ACHN (cell line): ENCODE measurements at regions not wholly inside any gene's neighbourhood (a gene's known extent, or its start where the extent isn't known, plus 50 kb on each side); places are given as distances from the start of the nearest gene placed in this dataset.
"Not testable (repeated sequence)": the region's sequence is repeated elsewhere in the genome, so short reads cannot be mapped to it uniquely, and the experiment has no call there.

ENCODE experiments used
- DNase-seq: peaks from one replicate; pipeline ENCODE4 v3.0.0-alpha.2; 2015
- in situ Hi-C: cut with HindIII; loops from 2 replicates; pipeline ENCODE4 v1.10.0; 2017; ENCODE audit warnings: low sequenced_read_pairs, low pct_ligation_motif_present, low pct_unique_long_range_greater_than_20kb

DNA sequence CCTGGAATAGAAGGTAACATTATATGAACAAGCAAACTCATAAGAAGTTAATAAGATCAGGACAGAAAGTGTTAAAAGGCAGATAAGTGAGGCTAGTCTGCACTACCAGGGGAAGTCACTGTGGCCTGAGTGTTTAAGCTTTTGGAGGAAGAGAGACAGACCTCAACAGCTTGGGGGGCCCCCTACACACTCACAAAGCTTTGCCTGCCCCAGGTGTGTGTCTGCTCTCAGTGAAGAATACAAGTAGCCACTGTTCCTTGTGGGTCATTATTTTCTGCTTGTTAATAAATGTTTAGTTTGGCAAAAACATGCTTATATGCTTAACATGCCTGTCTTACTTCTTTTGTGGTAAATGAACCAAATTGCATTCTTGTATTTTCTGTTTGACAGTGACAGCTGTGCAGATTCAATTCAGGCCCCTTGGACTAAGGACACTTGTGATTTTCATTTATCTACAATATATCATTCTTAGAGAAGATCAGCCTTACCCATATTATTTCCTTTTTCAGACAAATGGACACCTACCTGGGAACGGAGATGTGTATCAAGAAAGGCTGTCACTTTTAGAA lies 50.7 kb upstream of the C12orf71 start:
- no peak for DNase-seq
- in situ Hi-C loops = no loop called here

DNA sequence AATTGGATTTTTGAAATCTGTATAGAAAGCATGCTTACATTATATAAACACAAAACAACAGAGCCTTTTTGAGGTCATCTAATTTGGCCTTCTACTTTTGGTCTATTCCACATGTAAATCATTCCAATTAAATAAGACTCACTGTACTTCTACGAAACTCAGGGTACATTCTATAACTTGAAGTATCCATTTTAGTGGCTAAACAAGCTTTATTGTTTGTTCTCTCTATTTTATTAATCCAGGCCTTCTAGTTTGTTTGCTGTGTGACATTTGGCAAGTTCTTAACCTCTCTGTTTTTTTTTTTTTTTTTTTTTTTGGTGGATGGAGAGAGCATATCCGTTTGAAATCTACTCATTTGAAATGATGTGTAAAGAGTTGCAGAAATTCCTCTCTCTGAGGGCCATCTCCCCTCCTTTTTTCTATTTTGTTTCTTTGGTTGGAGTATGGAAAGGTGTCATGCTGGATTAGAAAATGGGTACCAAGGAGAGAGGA lies 58.1 kb upstream of the C12orf71 start:
- in situ Hi-C loops = no loop called here
- no peak for DNase-seq

DNA sequence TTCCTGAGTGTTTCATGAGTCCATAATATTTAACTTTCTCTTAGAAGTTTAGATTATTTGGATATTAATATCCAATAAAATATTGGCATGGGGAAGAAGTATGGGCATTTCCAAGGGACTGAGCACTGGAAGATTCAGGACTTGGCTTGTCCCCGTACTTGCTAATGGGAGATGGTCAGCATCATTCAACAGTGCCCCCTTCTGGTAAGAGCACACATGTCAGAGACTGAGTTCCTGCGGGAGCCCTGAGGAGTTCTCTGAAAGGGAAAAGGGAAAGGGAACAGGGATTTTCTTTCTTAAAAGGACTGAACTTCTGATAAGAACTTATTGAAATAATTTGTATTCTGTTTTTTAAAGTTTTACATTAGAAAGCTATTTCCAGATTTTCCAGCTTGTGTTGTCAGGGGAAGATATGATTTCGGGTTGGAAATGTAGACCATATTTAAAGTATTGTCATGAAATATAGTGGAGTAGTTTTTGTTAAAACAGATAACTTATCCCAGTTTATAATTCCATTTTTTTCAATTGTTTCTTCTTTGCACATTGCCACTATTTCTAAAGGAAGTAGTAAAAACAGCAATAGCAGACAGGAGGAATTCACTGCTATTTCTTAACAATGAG lies 59.8 kb upstream of the C12orf71 start:
- in situ Hi-C loops = no loop called here
- peak; percentile 89 for DNase-seq

DNA sequence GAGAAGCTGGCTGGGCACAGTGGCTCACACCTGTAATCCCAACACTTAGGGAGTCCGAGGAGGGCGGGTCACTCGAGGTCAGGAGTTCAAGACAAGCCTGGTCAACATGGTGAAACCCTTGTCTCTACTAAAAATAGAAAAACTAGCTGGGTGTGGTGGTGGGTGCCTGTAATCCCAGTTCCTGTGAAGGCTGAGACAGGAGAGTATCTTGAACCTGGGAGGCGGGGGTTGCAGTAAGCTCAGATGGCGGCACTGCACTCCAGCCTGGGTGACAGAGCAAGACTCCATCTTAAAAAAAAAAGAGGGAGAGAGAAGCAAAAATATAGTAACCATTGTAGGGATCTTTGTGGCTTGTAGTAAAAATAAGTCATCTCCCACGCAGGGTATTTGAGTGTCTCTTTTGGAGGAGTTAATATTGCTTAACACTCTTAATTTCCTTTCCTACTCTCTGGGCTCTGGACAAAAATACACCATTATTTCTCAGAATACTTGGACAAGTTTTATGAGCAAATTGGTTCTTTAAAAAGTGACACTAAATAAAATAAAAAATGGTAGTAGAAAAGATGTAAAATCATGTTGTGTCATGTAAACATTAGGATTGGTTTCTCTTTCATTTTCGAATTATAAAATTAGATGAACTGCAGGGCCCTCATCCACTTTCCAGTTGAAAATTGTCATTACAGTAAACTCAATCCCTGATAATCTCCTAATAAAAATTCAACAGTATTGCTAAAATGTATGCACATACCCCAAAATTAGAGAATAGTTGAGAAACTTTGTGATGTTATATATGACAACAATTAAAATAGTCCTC lies 61.1 kb upstream of the C12orf71 start:
- peak; percentile 28 for DNase-seq
- in situ Hi-C loops = no loop called here

DNA sequence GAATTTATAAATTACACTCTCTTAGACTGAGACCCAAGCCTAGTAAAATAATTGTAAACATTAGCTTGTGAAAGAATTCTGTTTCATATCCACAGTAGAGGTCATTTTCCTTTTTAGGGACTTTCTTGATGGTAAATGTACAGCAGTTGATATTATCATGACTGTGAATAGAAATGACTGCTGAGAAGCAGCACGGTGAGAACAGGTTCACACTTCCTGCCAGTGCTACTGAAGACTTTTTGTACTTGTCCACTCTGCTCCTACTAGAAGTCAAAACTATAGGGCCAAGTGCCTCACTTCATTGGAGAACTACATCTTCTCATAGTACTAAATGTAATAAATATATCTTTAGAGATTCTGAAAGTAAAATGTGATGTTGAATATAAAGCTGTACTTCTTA lies 63.3 kb upstream of the C12orf71 start:
- DNase-seq, in situ Hi-C loops: not testable (repeated sequence)

DNA sequence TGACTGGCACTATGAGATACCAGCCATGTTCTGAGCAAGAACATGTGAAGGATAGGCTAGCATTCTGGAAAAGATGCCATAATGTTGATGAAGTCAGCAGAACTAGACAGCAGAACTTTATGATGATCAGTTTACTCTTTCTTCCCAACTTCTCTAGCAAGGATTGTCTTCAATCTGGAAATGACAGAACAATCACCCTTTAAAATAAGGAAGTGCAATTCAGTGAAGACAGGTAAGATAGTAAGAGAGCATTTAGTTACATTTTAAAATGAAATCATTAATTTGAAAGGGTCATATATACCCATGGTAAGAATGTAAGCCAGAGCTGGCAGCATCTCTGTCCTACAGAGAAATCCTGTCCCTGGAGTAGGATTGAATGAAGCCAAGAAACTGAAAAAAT lies 66.0 kb upstream of the C12orf71 start:
- no peak for DNase-seq
- in situ Hi-C loops = no loop called here

DNA sequence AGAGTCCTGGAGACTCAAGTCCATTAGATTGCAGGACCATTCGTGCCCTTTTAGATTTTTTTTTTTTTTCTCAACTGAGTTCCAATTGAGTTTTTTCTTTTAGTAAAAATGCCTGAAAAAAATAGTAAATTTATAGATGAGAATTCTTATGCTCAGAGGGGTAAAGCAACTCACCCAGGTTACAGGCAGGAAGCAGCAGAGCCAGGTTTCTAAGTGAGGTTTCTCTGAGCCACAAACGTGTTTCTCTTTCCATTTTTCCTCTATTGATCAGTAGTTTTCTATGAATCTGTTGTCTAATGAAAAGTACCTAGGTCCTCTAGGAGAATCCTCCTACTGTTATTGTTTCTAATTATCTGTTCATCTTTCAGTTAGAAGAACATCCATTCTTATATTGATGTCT lies 66.4 kb upstream of the C12orf71 start:
- DNase-seq = no peak
- in situ Hi-C loops = no loop called here

DNA sequence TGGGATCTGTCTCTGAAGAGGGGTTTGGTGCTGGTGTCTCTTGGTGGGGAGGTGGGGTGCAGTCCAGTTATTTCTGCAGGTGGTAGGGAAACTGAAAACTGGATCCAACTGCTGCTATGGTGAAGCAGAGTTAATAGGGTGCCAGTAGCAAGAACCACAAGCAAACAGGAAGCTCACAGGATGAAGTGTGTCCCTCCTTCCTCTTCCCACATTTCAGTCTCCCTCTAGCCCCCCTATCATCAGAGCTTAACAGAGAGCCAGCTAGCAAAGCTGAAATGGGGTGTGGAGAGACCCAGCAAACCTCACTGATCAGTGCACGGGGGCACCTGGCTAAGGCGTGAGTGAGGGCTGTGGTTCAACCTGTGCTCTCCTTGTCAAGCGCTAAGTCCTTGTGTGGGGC lies 69.1 kb upstream of the C12orf71 start:
- no peak for DNase-seq
- in situ Hi-C loops = no loop called here

DNA sequence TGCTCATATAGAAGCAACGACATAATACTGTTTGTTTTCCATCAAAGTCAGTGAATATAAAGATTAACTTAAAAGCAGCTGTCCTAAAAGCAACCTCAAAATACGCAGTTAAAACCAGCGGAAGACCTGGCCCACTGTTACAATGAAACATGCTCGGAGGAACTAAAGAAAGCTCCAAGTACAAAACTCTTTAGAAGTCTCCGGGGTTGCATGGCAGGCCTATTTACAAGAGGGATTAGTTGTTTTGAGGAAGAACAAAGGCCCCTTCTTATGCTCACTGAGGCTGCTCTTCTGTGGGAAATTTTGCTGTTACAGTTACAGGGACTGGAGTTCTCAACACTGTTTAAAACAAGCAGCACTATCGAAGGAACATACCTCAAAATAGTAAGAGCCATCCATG lies 75.9 kb upstream of the C12orf71 start:
- in situ Hi-C loops = no loop called here

DNA sequence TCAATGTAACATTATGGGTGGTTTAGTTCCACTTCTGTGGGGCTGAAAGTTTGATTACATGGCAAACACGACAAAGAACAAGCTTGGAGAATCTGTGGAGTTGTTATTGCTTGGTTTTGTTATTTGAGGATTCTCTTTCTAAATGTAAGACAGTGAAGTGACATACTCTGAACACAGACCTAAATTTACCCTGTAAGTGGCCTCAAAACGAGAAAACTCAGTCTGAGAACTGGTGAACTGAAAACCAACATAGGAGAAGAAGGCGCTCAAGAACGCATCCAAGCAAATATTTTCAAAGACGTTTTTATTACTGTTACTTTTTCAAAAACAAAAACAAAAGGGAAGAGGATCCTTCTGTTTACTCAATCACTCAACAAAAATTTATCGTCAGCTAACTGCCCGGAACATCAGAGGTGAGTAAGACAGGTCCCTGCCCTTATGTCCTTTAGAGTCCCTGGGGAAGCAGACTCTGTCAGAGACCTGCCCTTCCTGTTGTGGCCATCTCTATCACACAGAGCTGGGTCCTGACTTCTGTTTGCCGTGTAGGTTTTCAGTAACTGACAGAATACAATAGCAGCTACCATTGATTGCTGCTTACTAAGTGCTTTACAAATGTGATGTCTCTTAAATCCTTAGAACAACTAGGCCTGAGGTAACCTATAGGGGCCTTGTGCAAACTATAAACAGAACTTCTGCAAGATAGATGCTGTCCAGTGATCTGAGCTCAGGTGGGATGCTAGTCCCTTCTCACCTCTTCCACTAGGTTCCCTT lies 79.3 kb upstream of the C12orf71 start:
- no peak for DNase-seq
- in situ Hi-C loops = no loop called here

More for the DNA sequence above, 75.9 kb upstream of the C12orf71 start:
- no peak for DNase-seq

DNA sequence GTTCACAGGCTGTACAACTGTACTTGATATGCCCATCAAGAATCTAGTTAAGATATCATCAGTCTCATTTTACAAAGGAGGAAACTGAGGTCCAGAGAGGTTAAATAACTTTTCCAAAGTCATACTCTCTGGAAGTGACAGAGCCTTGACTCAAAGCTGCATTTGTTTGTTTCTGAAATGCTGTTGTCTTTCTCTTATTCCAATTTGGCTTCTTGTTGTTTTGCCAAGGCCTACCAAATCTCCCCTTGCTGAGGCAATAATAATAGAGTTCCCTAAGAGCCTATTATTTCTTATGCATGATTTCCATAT lies 79.8 kb upstream of the C12orf71 start:
- in situ Hi-C loops = no loop called here
- DNase-seq = no peak

DNA sequence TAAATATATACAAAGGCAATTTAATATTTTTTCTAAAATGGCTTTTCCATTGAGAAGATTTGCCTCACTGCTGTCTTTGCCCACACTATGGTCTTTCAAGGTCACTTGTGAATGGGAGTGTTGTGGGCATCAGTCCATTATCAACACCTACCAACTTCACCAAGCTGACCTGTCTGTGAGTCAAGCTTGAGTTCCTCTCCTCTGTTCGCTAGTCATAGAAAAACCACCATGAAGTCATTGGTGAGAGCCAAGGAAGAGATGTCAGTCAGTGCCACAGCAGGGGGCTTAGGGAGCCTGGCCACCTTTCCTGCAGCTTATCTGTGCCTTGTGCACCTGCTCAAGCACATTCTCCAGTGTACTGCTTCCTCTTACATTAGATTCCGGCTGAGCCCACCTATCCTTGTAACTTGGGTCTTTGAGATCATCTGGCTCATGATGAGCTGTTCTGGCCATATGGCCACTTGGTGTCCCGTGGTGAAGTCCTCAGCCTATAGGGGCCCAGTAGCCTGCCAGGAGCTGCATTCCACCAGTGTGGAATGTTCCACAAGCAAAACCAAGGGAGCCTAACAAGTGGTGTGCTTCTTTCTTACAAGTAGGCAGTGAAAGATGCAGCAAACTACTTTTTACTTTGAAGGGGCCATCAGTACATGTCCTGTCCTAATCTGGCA lies 80.8 kb upstream of the C12orf71 start:
- DNase-seq = peak; percentile 50
- in situ Hi-C loops = no loop called here

DNA sequence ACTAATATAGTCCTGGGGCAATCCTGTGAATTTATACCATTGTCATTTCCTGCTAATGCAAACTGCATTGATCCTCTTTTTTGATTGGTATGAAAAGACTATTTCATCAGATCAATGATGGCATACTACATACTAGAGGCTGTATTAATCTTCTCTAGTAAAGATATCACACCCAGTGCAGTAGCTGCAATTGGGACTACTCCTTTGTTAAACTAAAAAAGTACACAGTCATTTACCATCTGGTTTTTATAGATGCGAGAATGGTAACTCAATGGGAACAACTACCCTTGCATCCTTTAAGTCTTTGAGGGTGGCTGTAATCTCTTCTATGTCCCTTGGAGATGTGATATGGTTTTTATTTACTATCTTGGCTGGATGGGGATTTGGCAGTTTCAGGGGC lies 80.2 kb upstream of the STK38L start:
- in situ Hi-C loops = no loop called here
- DNase-seq = no peak

DNA sequence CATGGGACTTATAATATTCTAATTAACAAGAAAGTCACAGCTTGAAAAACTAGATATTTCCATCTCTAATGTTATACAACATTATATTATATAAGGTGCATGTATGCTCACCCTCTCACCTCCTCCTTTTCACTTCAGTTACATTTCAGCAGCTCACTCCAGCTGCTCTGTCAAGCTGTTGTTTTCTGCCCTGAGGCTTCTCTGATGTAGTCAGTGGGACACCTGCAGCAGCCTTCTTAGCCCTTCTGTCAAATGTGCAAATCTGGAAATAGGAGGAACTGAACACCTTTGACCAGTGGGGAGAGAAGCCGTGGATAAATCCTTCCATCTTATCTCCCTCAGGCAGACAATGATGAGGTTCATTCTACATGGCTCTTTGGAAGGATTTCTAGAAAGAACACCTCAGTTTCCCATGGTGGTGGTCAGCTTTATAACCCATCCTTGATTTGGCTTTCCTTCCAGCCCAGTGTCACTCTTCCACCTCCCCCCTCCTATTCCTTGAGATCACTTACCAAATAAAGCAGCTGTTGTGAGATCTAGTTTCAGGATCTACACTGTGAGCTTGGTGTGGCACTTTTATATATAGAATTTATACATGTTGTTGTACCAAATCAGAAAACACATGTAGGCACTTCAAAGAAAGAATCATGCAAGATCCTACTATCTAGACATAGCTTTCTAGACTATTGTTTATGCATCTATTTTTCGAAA lies 79.6 kb upstream of the STK38L start:
- DNase-seq = no peak
- in situ Hi-C loops = no loop called here

DNA sequence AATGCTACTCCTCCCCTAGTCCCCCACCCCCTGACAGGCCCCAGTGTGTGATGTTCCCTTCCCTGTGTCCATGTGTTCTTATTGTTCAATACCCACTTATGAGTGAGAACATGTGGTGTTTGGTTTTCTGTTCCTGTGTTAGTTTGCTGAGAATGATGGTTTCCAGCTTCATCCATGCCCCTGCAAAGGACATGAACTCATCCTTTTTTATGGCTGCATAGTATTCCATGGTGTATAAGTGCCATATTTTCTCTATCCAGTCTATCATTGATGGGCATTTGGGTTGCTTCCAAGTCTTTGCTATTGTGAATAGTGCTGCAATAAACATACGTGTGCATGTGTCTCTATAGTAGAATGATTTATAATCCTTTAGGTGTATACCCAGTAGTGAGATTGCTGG lies 78.1 kb upstream of the STK38L start:
- DNase-seq, in situ Hi-C loops: not testable (repeated sequence)

DNA sequence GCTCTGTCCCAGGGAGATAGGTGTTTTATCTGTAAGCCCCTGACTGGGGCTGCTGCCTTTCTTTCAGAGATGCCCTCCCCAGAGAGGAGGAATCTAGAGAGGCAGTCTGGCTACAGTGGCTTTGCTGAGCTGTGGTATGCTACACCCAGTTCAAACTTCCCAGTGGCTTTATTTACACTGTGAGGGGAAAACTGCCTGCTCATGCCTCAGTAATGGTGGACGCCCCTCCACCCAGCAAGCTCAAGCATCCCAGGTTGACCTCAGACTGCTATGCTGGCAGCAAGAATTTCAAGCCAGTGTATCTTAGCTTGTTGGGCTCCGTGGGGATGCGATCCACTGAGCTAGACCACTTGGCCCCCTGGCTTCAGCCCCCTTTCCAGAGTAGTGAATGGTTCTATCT lies 72.6 kb upstream of the STK38L start:
- DNase-seq, in situ Hi-C loops: not testable (repeated sequence)

DNA sequence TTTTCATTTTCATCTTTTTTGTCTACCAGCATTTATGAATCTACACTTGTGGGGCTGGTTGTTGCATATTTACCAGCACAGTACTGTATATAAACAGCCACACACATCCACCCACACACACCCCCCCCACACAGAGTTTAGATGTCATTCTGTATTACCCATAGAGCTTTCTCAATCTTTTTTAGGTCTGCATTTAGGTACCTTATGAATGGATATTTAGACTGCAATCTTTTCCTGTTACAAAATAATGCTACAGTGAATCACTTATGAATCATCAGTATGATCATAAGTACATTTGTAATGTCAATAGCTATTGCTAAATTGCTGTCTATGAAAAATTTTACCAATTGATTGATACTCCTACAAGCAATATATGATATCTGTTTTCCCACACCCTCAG lies 67.3 kb upstream of the STK38L start:
- in situ Hi-C loops = no loop called here
- peak; percentile 19 for DNase-seq

DNA sequence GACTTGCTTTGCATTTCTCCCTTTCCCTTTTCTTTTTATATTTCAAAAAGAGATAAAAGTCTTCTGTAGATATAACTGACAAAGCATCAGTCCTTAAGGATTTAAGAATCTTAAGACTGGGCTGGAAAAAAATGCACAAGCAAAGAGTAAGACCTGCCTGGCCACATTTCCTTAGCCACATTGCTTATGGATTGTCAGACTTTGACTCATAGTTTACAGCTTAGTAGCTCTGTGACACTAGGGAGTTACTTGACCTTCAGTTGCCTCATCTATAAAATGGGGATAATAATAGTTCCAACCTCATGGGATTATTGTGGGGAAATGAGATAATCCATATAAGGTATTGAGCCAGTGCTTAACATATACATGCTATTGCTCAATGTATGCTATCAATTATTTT lies 66.4 kb upstream of the STK38L start:
- in situ Hi-C loops = no loop called here
- peak; percentile 57 for DNase-seq
